ENCODE measurements at regions not wholly inside any gene's neighbourhood (a gene's known extent, or its start where the extent isn't known, plus 50 kb on each side); places are given as distances from the start of the nearest gene placed in this dataset.

- no peak for TF ChIP-seq CTCF (IDR thresholded peaks at IDR 0.05)
- no peak for TF ChIP-seq POLR2A (IDR thresholded peaks at IDR 0.05)
Observed at GRCh38 chr4:36773467-36773866, 471.1 kb upstream of the NWD2 start.
